Neural progenitor cell (in vitro differentiated cells): ENCODE measurements at regions not wholly inside any gene's neighbourhood (a gene's known extent, or its start where the extent isn't known, plus 50 kb on each side); places are given as distances from the start of the nearest gene placed in this dataset.

ENCODE experiments used
- CTCF ChIP-seq: fragments of 200-600 bp; sonication (generic); IDR thresholded peaks from 2 replicates; pipeline ENCODE4 v1.5.1; 2017; ENCODE audit warnings: antibody characterized with exemption, mild to moderate bottlenecking
- EZH2phosphoT487 ChIP-seq: fragments of 200-600 bp; sonication (generic); IDR thresholded peaks from 2 replicates; pipeline ENCODE4 v1.6.1; 2017; ENCODE audit warnings: antibody characterized with exemption

- TF ChIP-seq CTCF (no peak), EZH2phosphoT487 (no peak)
Observed at GRCh38 chr1:175820456-175821025, 77.1 kb upstream of the TNR start.
